ENCODE measurements at regions not wholly inside any gene's neighbourhood (a gene's known extent, or its start where the extent isn't known, plus 50 kb on each side); places are given as distances from the start of the nearest gene placed in this dataset.

GRCh38 chr3:187873843-187874242 lies 128.6 kb upstream of the BCL6 start:
- H3K9me3 ChIP-seq, result no peaks in the 10 kb centered on the region
- no peaks in the 10 kb centered on the region for H3K36me3 ChIP-seq (replicated peaks in 1 of 2; ENCODE audit: control insufficient read depth in 1 of 2, insufficient read depth in 2 of 2, low read length in 1 of 2)
- 80% methylated on average over 1 of the region's 1 CpG for WGBS (ENCODE audit: low lambda C conversion rate)
- no peaks in the 10 kb centered on the region for H3K27me3 ChIP-seq (ENCODE audit: insufficient read depth)
- H3K9ac ChIP-seq, result no peak overlapping the region
- no peaks in the 10 kb centered on the region for H3K9me2 ChIP-seq
- H3F3A ChIP-seq (replicated peaks; ENCODE audit: insufficient read depth), result peaks cover under 1% of the 10 kb centered on the region
- no peak overlapping the region for H3K4me2 ChIP-seq
- H3K4me3 ChIP-seq (ENCODE audit: low read depth in 2 of 2, low read length in 1 of 2), result no peak overlapping the region
- no peak for DNase-seq
- no peak overlapping the region; the same call in 1 of the 2 replicates for H2AFZ ChIP-seq (ENCODE audit: low read depth)
- no peak overlapping the region for H3K27ac ChIP-seq (ENCODE audit: low read depth in 2 of 2, low read length in 1 of 2)
- ChIA-PET CTCF (interaction anchor here (0.7 kb wide), 1 partner anchor 1939 kb away, joined by 3 read pairs; no protein-coding TSS in a partner anchor), POLR2A (no interaction called here)
- H3K79me2 ChIP-seq (ENCODE audit: insufficient read depth), result no peaks in the 10 kb centered on the region
- no peaks in the 10 kb centered on the region for H4K20me1 ChIP-seq (ENCODE audit: insufficient read depth)
- no peak for TF ChIP-seq TEAD4 (IDR thresholded peaks at IDR 0.05; ENCODE audit: borderline replicate concordance, insufficient read depth)
- TF ChIP-seq GABPA (IDR thresholded peaks at IDR 0.05; ENCODE audit: low read depth), result no peak
- TF ChIP-seq USF2 (IDR thresholded peaks at IDR 0.05; ENCODE audit: borderline replicate concordance, low read depth, low read length), result no peak
- TF ChIP-seq TCF12 (IDR thresholded peaks at IDR 0.05), result no peak
- no peak for TF ChIP-seq POLR2AphosphoS5 (IDR thresholded peaks at IDR 0.05; ENCODE audit: low read depth, low read length)
- TF ChIP-seq RXRA (IDR thresholded peaks at IDR 0.05; ENCODE audit: borderline replicate concordance, low read depth), result no peak
- TF ChIP-seq NFIC (IDR thresholded peaks at IDR 0.05; ENCODE audit: borderline replicate concordance), result no peak
- TF ChIP-seq FOXJ3 (CRISPR knock-in tag; IDR thresholded peaks at IDR 0.05), result no peak
- TF ChIP-seq RFX5 (IDR thresholded peaks at IDR 0.05; ENCODE audit: low read length), result no peak
- no peak for TF ChIP-seq GATA2 (CRISPR knock-in tag; IDR thresholded peaks at IDR 0.05)
- no peak for TF ChIP-seq JUND (IDR thresholded peaks at IDR 0.05)
- TF ChIP-seq EZH2phosphoT487 (IDR thresholded peaks at IDR 0.05; ENCODE audit: borderline replicate concordance, low read depth), result no peak
- no peak for TF ChIP-seq TAF1 (IDR thresholded peaks at IDR 0.05; ENCODE audit: borderline replicate concordance, low read depth, low read length)
- TF ChIP-seq EP300 (IDR thresholded peaks at IDR 0.05; ENCODE audit: borderline replicate concordance in 1 of 2, low read depth in 1 of 2, low read length in 1 of 2), result no peak
- no peak for TF ChIP-seq CTCF (IDR thresholded peaks at IDR 0.05)
- no peak for TF ChIP-seq IRF3 (IDR thresholded peaks at IDR 0.05; ENCODE audit: low read depth, low read length)
- no peak for TF ChIP-seq USF1 (IDR thresholded peaks at IDR 0.05; ENCODE audit: borderline replicate concordance, low read depth)
- TF ChIP-seq FOSL2 (IDR thresholded peaks at IDR 0.05; ENCODE audit: borderline replicate concordance, low read depth), result no peak
- no peak for TF ChIP-seq REST (IDR thresholded peaks at IDR 0.05; ENCODE audit: low read depth, low read length)
- H3K4me1 ChIP-seq (ENCODE audit: control insufficient read depth in 1 of 2, insufficient read depth in 2 of 2, low read depth in 1 of 2, low read length in 1 of 2), result no peaks in the 10 kb centered on the region

Data from SK-N-SH (cell line).